DMS114 treated with DMSO at 0.1 percent for 48 hours (cell line): ENCODE measurements at regions not wholly inside any gene's neighbourhood (a gene's known extent, or its start where the extent isn't known, plus 50 kb on each side); places are given as distances from the start of the nearest gene placed in this dataset.

Experiments used
- DNase-seq: peaks from one replicate; lab custom pipeline; 2025; ENCODE audit not compliant: unreplicated experiment; lab: John Stamatoyannopoulos, UW

DNA sequence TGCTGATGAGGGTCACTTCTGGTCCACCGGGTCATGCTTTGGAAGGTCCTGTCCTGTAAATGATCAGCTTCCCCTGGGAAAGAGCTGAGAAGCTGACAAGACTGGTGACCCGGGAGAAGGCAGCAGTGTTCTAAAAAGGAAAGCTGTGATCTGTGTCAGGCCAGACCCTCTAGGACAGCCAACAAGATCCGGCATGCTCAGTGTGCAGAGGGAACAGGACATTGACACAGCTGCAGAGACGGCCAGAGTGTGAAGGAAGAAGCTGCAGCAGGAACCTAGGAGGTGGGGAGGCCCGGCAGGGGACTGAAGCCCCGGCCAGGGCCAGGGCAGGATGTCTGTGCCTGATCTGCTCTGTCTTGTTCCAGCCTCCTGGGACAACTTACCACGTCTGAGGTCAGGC lies 372.7 kb upstream of the ID2 start:
- DNase-seq = no peak

DNA sequence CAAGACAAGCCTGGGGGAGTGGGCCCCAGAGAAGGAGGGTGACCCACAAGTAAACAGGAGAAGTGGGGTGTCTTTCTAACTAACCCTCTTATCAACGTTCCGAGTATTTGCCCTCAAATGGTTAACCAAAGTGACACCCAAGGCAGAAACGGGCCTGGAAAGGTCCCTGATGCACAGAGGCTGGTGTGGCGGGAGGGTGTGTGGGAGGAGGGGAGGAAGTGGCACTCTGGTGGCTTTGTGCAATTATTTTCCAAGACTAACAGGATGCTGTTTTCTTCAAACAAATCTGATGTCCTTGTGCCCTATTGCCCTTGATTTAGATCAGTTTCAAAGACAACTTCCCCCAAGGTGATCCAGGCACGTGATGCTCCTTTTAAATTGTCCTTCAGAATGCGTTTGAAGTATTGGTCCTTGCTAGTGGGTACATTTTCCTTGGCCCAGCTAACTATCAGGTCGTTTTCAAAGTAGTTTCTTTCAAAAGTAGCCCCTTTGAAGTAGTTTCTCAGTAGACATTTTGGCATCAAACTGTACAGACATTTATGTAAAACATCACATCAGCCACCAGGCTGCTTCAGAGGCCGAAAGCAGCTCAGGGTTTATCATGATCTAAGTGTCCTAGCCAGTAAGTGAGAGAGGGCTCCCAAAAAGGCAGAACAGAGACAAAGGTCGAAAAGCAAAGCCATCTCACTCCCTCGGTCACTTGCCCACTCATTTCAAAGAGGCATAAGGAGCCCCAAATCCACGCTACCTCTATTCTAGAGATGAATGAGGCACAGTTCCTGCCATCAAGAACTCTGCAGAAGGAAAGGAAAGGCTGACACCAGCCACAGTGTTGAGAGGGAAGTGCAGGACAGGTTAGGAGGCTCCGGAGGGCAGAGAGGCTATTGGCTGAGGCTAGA lies 371.1 kb upstream of the ID2 start:
- DNase-seq = no peak

DNA sequence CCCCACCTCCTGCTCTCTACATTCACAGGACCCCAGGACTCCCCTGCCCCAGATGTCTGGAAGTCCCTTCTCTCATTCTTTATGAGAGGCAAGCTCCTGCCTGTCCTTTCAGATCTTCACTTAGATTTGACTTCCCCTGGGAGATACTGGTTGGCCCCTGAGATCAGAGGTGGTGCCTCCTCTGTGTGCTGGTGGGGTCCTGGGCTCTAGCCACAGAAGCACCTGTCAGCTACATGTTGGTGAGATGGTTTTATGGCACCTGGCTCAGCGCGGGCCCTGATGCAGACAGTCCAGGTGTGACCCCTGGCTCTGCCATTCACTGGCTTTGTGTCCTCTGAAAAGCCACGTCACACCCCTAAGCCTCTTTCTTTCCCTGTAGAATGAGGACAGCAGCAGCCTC lies 369.6 kb upstream of the ID2 start:
- DNase-seq = no peak

- DNase-seq = no peak
These were observed 368.7 kb upstream of the ID2 start for GRCh38 chr2:8312861-8313830.

DNA sequence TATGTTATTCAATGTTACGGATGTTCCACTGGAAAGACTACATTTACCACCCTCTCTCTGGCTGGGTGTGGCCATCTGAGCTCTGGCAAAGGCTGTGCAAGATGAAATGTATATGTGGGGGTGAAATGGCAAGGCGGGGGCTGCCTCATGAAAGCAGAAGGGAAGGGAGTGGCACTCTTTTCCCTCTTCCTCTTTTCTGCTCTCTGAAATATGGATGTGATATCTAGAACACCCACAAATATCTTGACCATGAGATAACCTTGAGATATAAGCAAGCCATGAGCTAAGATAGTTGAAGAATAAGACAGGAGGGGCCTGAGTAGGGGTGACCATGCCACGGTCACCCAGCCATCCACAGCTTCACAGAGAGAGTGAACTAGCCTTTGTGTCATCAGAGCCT lies 367.8 kb upstream of the ID2 start:
- DNase-seq = no peak

- DNase-seq = no peak
These were observed 366.2 kb upstream of the ID2 start for GRCh38 chr2:8315531-8316165.

GRCh38 chr2:8316356-8316755 lies 365.5 kb upstream of the ID2 start:
- no peak for DNase-seq

DNA sequence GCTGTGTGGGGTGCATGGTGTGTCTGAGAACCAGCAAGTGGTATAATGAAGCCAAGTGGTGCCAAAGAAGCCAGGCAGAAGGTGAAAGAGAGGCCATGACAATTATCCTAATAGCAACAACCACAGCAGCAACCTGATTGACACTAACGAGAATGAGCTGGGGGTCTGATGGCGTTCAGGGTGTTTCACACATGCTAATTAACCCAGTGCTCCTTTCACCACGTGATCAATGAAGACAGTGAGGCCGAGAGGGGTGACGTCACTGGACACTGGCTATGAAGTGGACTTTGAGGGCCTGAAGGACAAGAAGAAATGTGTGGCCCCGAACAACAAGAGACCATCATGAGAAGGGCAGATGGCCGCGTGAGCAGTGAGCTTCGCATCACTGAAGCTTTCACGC lies 364.4 kb upstream of the ID2 start:
- DNase-seq = no peak

GRCh38 chr2:8319219-8319618 lies 362.6 kb upstream of the ID2 start:
- no peak for DNase-seq

GRCh38 chr2:8320311-8321066 lies 361.4 kb upstream of the ID2 start:
- no peak for DNase-seq

DNA sequence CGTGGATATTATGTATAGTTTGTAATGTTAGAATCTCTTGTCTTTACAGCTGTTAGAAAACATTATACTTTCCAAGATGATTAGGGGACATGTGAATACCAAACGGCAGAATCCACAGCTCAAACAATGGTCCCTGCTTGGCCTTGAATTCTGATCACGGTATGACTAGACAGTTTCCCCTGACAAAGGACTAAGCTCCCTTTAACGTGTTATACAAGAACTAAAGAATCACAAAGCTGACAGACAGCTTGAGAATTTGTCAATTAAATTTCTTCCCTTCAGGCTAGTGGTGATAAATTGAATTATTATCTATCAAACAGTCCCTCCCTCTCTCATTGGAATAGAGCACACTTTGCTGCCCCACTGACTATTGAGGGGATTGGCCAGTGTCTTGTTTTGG lies 359.2 kb upstream of the ID2 start:
- DNase-seq = no peak

- no peak for DNase-seq
These were observed 357.5 kb upstream of the ID2 start for GRCh38 chr2:8324164-8324856.

GRCh38 chr2:8324901-8325300 lies 357.0 kb upstream of the ID2 start:
- no peak for DNase-seq

GRCh38 chr2:8327371-8328100 lies 354.3 kb upstream of the ID2 start:
- no peak for DNase-seq

- no peak for DNase-seq
These were observed 353.6 kb upstream of the ID2 start for GRCh38 chr2:8328217-8328616.

GRCh38 chr2:8329660-8330622 lies 351.9 kb upstream of the ID2 start:
- no peak for DNase-seq

- DNase-seq = no peak
These were observed 350.8 kb upstream of the ID2 start for GRCh38 chr2:8331068-8331467.

DNA sequence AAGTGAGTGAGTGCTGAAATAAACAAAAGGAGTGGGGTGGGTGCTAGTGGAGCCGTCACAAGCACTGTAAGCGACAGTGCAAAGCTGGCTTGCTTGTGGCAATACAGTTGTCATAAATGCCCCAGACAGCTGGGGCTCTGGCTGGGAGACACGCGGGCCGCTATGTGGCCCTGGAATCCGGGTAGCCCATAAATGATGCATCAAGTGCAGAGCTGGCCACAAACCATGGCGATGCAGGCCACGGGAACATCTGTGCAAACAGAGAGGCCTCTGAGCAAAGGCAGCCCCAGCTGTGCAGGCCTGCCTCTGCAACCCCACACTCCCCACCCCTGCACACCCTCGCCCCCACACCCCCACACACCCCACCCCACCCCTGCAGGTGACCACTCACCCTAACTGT lies 349.2 kb upstream of the ID2 start:
- DNase-seq = no peak
